Nephron progenitor cell (in vitro differentiated cells): ENCODE measurements at regions not wholly inside any gene's neighbourhood (a gene's known extent, or its start where the extent isn't known, plus 50 kb on each side); places are given as distances from the start of the nearest gene placed in this dataset.

Experiments used
- DNase-seq: peaks from one replicate; pipeline ENCODE4 v3.0.0; 2021
- H3K27ac Mint-ChIP-seq: 2 replicates; pipeline ENCODE4 v1.8.0; 2021; ENCODE audit warnings: mild to moderate bottlenecking, moderate library complexity, mixed read lengths
- H3K27me3 Mint-ChIP-seq: 2 replicates; pipeline ENCODE4 v1.8.0; 2021; ENCODE audit warnings: mild to moderate bottlenecking, low read depth, mixed read lengths; ENCODE audit not compliant: poor library complexity
- H3K36me3 Mint-ChIP-seq: 2 replicates; pipeline ENCODE4 v1.8.0; 2021; ENCODE audit warnings: low read depth, mixed read lengths
- H3K4me1 Mint-ChIP-seq: 2 replicates; pipeline ENCODE4 v1.8.0; 2021; ENCODE audit warnings: mixed read lengths
- H3K4me3 Mint-ChIP-seq: 2 replicates; pipeline ENCODE4 v1.8.0; 2021; ENCODE audit warnings: mild to moderate bottlenecking, moderate library complexity, mixed read lengths
- H3K9me3 Mint-ChIP-seq: 2 replicates; pipeline ENCODE4 v1.8.0; 2021; ENCODE audit warnings: mild to moderate bottlenecking, moderate library complexity, mixed read lengths
- CTCF ChIP-seq: fragments of 200-600 bp; sonication (generic); IDR thresholded peaks from 2 replicates; pipeline ENCODE4 v1.5.0; 2021; ENCODE audit warnings: antibody characterized with exemption

GRCh38 chr2:18475884-18476283 lies 84.6 kb downstream of the RDH14 start:
- peaks cover 5% of the 10 kb centered on the region for H3K36me3 Mint-ChIP-seq
- H3K9me3 Mint-ChIP-seq, result peaks cover 7% of the 10 kb centered on the region
- TF ChIP-seq CTCF, result no peak
- H3K4me1 Mint-ChIP-seq, result peaks cover 58% of the 10 kb centered on the region
- H3K4me3 Mint-ChIP-seq, result no peak overlapping the region
- H3K27me3 Mint-ChIP-seq, result peaks cover 5% of the 10 kb centered on the region
- no peak overlapping the region for H3K27ac Mint-ChIP-seq
- no peak for DNase-seq

- no peak for DNase-seq
- Mint-ChIP-seq H3K4me1 (peaks cover 52% of the 10 kb centered on the region), H3K36me3 (peaks cover 6% of the 10 kb centered on the region), H3K27ac (peak overlapping the region; percentile 98), H3K27me3 (no peaks in the 10 kb centered on the region), H3K4me3 (peak overlapping the region; percentile 52), H3K9me3 (peaks cover 15% of the 10 kb centered on the region)
- no peak for TF ChIP-seq CTCF
These were observed 85.8 kb downstream of the RDH14 start for GRCh38 chr2:18474700-18475099.

GRCh38 chr2:18473241-18474181 lies 86.9 kb downstream of the RDH14 start:
- DNase-seq, result no peak
- Mint-ChIP-seq H3K36me3 (peaks cover 6% of the 10 kb centered on the region), H3K4me3 (peak overlapping the region; percentile 15), H3K9me3 (peaks cover 15% of the 10 kb centered on the region), H3K4me1 (peaks cover 54% of the 10 kb centered on the region), H3K27ac (peak overlapping the region; percentile 98), H3K27me3 (no peaks in the 10 kb centered on the region)
- TF ChIP-seq CTCF, result no peak

- no peak overlapping the region for H3K27ac Mint-ChIP-seq
- H3K36me3 Mint-ChIP-seq, result peaks cover 10% of the 10 kb centered on the region
- H3K27me3 Mint-ChIP-seq, result peaks cover 7% of the 10 kb centered on the region
- no peak for DNase-seq
- TF ChIP-seq CTCF, result no peak
- H3K4me3 Mint-ChIP-seq, result no peak overlapping the region
- H3K9me3 Mint-ChIP-seq, result peaks cover 23% of the 10 kb centered on the region
- peaks cover 31% of the 10 kb centered on the region for H3K4me1 Mint-ChIP-seq
These were observed 92.6 kb downstream of the RDH14 start for GRCh38 chr2:18467749-18468360.

- DNase-seq, result no peak
- H3K4me1 Mint-ChIP-seq, result peaks cover 21% of the 10 kb centered on the region
- H3K27me3 Mint-ChIP-seq, result peaks cover 7% of the 10 kb centered on the region
- H3K4me3 Mint-ChIP-seq, result no peak overlapping the region
- peaks cover 11% of the 10 kb centered on the region for H3K36me3 Mint-ChIP-seq
- no peak overlapping the region for H3K27ac Mint-ChIP-seq
- no peak for TF ChIP-seq CTCF
- H3K9me3 Mint-ChIP-seq, result peaks cover 34% of the 10 kb centered on the region
These were observed 94.5 kb downstream of the RDH14 start for GRCh38 chr2:18465979-18466378.
